Type B pancreatic cell (in vitro differentiated cells): ENCODE measurements at regions not wholly inside any gene's neighbourhood (a gene's known extent, or its start where the extent isn't known, plus 50 kb on each side); places are given as distances from the start of the nearest gene placed in this dataset.
"Not testable (repeated sequence)": the region's sequence is repeated elsewhere in the genome, so short reads cannot be mapped to it uniquely, and the experiment has no call there.

Experiments
- DNase-seq: peaks from one replicate; pipeline ENCODE4 v3.0.0; 2021; ENCODE audit warnings: mixed read lengths; ENCODE audit not compliant: unreplicated experiment; ENCODE audit errors: extremely low spot score
- H3K27ac Mint-ChIP-seq: 2 replicates; pipeline ENCODE4 v1.8.0; 2021; ENCODE audit warnings: mild to moderate bottlenecking, mixed read lengths
- H3K27me3 Mint-ChIP-seq: 2 replicates; pipeline ENCODE4 v1.8.0; 2021; ENCODE audit warnings: mixed read lengths
- H3K36me3 Mint-ChIP-seq: 2 replicates; pipeline ENCODE4 v1.8.0; 2021; ENCODE audit warnings: mixed read lengths
- H3K4me1 Mint-ChIP-seq: one replicate; pipeline ENCODE4 v1.8.0; 2021; ENCODE audit warnings: mixed read lengths; ENCODE audit not compliant: unreplicated experiment
- H3K4me3 Mint-ChIP-seq: 2 replicates; pipeline ENCODE4 v1.8.0; 2021; ENCODE audit warnings: mild to moderate bottlenecking, mixed read lengths
- H3K9me3 Mint-ChIP-seq: 2 replicates; pipeline ENCODE4 v1.8.0; 2021; ENCODE audit warnings: mixed read lengths
- TF ChIP-seq, protein P1 (sequence below): fragments of 200-600 bp; sonication (generic); conservative IDR thresholded peaks from 2 replicates; pipeline ENCODE4 v1.5.0; 2021; ENCODE audit warnings: antibody characterized with exemption, mild to moderate bottlenecking

DNA sequence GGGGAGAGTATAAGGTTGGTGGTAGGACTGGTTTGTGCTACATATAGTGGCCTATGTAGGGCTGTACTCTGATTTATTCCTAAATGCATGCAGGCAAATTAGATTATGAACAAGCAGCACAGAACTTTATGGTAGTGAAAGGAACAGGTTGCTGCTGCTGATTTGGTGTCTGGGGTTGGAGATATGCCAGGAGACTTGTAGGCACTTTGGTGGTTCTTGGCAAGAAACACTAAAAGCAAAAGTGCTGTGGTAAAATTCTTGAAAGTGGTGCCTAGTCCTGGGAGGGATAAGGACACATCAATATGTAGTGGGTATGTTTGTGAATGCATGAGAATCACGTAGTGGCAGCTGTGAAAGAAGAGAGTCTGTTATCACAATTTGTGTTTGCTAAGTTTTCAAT lies 2126.0 kb downstream of the TP53TG3F start:
- TF ChIP-seq, protein P1, sequence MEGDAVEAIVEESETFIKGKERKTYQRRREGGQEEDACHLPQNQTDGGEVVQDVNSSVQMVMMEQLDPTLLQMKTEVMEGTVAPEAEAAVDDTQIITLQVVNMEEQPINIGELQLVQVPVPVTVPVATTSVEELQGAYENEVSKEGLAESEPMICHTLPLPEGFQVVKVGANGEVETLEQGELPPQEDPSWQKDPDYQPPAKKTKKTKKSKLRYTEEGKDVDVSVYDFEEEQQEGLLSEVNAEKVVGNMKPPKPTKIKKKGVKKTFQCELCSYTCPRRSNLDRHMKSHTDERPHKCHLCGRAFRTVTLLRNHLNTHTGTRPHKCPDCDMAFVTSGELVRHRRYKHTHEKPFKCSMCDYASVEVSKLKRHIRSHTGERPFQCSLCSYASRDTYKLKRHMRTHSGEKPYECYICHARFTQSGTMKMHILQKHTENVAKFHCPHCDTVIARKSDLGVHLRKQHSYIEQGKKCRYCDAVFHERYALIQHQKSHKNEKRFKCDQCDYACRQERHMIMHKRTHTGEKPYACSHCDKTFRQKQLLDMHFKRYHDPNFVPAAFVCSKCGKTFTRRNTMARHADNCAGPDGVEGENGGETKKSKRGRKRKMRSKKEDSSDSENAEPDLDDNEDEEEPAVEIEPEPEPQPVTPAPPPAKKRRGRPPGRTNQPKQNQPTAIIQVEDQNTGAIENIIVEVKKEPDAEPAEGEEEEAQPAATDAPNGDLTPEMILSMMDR: no peak
- DNase-seq: no peak
- no peaks in the 10 kb centered on the region for H3K4me1 Mint-ChIP-seq
- no peak overlapping the region for H3K27ac Mint-ChIP-seq
- H3K4me3 Mint-ChIP-seq: no peak overlapping the region
- no peaks in the 10 kb centered on the region for H3K27me3 Mint-ChIP-seq
- H3K36me3 Mint-ChIP-seq: no peaks in the 10 kb centered on the region
- peaks cover 4% of the 10 kb centered on the region for H3K9me3 Mint-ChIP-seq

DNA sequence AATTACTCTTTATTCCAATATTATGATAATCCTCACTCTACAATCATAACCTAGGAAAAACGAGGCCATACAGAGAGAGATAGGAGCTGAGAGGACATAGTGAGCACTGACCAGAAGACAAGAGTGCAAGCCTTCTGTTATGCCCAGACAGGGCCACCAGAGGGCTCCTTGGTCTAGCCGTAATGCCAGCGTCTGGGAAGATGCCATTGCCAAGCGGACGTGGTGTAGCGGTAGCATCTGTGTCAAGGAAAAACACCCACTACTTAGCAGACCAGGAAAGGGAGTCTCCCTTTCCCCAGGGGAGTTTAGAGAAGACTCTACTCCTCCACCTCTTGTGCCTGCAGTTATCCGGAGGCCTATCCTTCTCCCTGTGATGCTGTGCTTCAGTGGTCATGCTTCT lies 2131.5 kb downstream of the TP53TG3F start:
- H3K36me3 Mint-ChIP-seq, DNase-seq, H3K27me3 Mint-ChIP-seq, H3K4me1 Mint-ChIP-seq, H3K4me3 Mint-ChIP-seq, H3K27ac Mint-ChIP-seq, H3K9me3 Mint-ChIP-seq: not testable (repeated sequence)
- TF ChIP-seq, protein P1: peak; percentile 18

DNA sequence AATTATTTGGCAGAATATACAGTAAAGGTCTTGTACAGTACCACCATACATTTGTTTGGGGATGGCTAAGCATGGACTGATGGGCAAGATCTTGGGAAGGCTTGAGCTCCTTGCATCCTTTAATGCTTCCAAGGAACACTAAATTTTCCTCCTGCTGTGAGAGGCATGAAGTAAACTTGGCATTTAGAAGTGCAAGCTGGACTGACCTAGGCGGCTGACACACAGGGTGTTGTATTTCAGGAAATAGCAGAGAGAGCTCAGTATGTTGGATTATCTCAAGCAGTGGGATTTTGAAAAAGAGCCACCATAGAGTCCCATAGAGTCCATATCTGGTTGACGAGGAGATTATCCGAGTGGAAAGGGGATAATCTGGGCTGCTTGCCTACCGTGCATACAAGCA lies 2137.1 kb downstream of the TP53TG3F start:
- no peak for DNase-seq
- Mint-ChIP-seq H3K36me3 (no peaks in the 10 kb centered on the region), H3K27ac (no peak overlapping the region), H3K27me3 (no peaks in the 10 kb centered on the region), H3K4me1 (no peaks in the 10 kb centered on the region), H3K4me3 (no peak overlapping the region), H3K9me3 (peaks cover 6% of the 10 kb centered on the region)
- TF ChIP-seq, protein P1: no peak

DNA sequence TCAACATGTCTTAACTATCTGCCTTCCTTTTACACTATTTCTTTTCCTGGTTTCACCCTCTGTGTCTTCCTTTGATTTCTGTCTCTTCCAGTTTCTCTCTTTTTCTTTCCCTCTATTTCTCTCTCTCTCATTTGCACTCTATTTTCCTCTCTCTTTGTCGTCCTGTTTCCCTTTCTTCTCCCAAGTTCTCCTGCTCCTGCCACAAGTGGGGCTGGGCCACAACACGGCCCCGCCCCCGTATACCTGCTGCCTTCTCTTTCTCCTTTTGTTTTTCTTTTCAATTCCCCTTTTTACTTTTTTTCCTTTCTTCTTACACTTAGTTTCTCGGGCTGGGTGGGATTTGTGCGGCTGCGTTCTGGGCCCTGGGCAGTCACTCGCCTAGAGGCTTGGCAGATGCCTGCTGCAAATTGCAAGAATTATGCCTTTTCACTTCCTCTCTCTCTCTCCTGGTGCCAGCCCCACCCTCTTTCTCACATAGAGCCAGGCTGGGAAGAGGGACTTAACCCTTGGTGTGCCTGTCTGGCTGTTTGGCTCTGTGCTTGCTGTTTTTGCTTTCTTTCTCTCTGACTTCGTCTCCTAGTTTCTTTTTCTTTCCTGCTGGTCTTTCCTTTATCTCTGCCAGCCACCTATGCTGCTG lies 2139.4 kb downstream of the TP53TG3F start:
- Mint-ChIP-seq H3K9me3 (peaks cover 2% of the 10 kb centered on the region), H3K4me1 (no peaks in the 10 kb centered on the region), H3K36me3 (no peaks in the 10 kb centered on the region), H3K27ac (no peak overlapping the region), H3K27me3 (no peaks in the 10 kb centered on the region), H3K4me3 (no peak overlapping the region)
- TF ChIP-seq, protein P1: no peak
- no peak for DNase-seq

DNA sequence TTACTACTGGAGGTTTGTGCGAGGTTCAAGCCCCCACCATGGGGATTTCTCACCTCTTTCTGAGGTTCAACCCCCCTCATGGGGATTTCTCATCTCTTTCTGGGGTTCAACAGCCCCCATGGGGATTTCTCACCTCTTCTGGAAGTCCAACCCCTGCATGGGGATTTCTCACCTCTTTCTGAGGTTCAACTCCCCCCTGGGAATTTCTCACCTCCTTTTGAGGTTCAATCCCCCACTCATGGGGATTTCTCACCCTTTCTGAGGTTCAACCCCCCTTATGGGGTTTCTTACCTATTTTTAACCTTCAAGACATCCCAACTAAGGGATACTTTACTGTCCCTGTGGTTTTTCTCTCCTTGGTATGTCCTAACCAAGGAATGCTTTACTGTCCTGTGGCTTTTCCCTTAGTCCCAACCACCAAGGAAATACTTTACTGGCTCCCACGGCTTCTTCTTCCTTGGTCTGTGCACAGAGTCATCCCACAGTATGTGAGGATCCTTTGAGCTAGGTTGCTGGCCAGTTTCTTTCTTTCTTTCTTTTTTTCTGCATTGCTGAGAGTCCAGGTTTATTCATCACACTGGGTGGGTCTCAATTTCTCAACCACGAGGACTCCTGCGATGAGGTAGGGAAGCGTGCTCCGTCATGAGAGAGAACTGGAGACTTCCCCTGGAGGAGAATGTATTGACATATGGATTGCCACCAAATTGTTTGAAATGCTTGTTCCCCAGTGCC lies 2140.2 kb downstream of the TP53TG3F start:
- TF ChIP-seq, protein P1: no peak
- no peaks in the 10 kb centered on the region for H3K9me3 Mint-ChIP-seq
- no peak for DNase-seq
- no peaks in the 10 kb centered on the region for H3K27me3 Mint-ChIP-seq
- no peaks in the 10 kb centered on the region for H3K4me1 Mint-ChIP-seq
- H3K36me3 Mint-ChIP-seq: no peaks in the 10 kb centered on the region
- no peak overlapping the region for H3K4me3 Mint-ChIP-seq
- H3K27ac Mint-ChIP-seq: no peak overlapping the region

DNA sequence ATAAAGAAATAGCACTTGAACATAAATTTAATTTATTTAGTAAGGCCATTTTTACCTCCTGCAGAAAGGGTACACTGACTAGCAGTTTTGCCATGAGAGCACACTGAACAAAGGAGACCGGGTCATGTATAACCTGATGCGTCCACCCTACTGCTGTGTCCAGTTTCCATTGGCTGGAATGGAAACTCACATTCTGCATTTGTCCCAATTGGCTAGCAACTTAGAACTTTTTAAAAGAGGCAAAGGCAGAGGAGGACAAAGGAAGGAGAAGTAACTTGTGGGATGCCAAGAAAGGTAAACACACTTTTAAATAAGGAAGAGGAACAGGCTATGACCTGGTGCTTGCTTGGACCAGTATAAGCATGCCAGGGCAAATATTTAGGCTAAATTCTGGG lies 2140.7 kb downstream of the TP53TG3F start:
- H3K27ac Mint-ChIP-seq, H3K36me3 Mint-ChIP-seq, DNase-seq, H3K9me3 Mint-ChIP-seq, H3K4me3 Mint-ChIP-seq, H3K27me3 Mint-ChIP-seq, H3K4me1 Mint-ChIP-seq: not testable (repeated sequence)
